ENCODE measurements at regions not wholly inside any gene's neighbourhood (a gene's known extent, or its start where the extent isn't known, plus 50 kb on each side); places are given as distances from the start of the nearest gene placed in this dataset.

GRCh38 chr12:131402781-131403396, 308.0 kb upstream of the SFSWAP start:
- no peak overlapping the region for H3K4me3 ChIP-seq (ENCODE audit: low read depth, low read length)
- TF ChIP-seq CTCF (IDR thresholded peaks at IDR 0.05; ENCODE audit: control insufficient read depth, extremely low read depth, insufficient read depth), result no peak
- no peak for DNase-seq (ENCODE audit: low read depth)

- TF ChIP-seq CTCF (IDR thresholded peaks at IDR 0.05; ENCODE audit: control insufficient read depth, extremely low read depth, insufficient read depth), result no peak
- no peak overlapping the region for H3K4me3 ChIP-seq (ENCODE audit: low read depth, low read length)
- no peak for DNase-seq (ENCODE audit: low read depth)
Measured at GRCh38 chr12:131403676-131404075, 307.2 kb upstream of the SFSWAP start.

- DNase-seq (ENCODE audit: low read depth), result no peak
- no peak overlapping the region for H3K4me3 ChIP-seq (ENCODE audit: low read depth, low read length)
- no peak for TF ChIP-seq CTCF (IDR thresholded peaks at IDR 0.05; ENCODE audit: control insufficient read depth, extremely low read depth, insufficient read depth)
Measured at GRCh38 chr12:131404705-131405104, 306.2 kb upstream of the SFSWAP start.

GRCh38 chr12:131407221-131408035, 303.5 kb upstream of the SFSWAP start:
- DNase-seq (ENCODE audit: low read depth), result no peak
- H3K4me3 ChIP-seq (ENCODE audit: low read depth, low read length), result no peak overlapping the region
- no peak for TF ChIP-seq CTCF (IDR thresholded peaks at IDR 0.05; ENCODE audit: control insufficient read depth, extremely low read depth, insufficient read depth)

GRCh38 chr12:131408036-131408365, 302.9 kb upstream of the SFSWAP start:
- TF ChIP-seq CTCF (IDR thresholded peaks at IDR 0.05; ENCODE audit: control insufficient read depth, extremely low read depth, insufficient read depth), result no peak
- no peak overlapping the region for H3K4me3 ChIP-seq (ENCODE audit: low read depth, low read length)
- no peak for DNase-seq (ENCODE audit: low read depth)

- DNase-seq (ENCODE audit: low read depth), result no peak
- TF ChIP-seq CTCF (IDR thresholded peaks at IDR 0.05; ENCODE audit: control insufficient read depth, extremely low read depth, insufficient read depth), result no peak
- H3K4me3 ChIP-seq (ENCODE audit: low read depth, low read length), result no peak overlapping the region
Measured at GRCh38 chr12:131408484-131408883, 302.4 kb upstream of the SFSWAP start.

Data from LNCaP clone FGC (cell line).